ENCODE measurements at regions not wholly inside any gene's neighbourhood (a gene's known extent, or its start where the extent isn't known, plus 50 kb on each side); places are given as distances from the start of the nearest gene placed in this dataset.
"Not testable (repeated sequence)": the region's sequence is repeated elsewhere in the genome, so short reads cannot be mapped to it uniquely, and the experiment has no call there.

GRCh38 chr18:57942493-57942892 is 101.5 kb upstream of the NEDD4L start:
- Histone ChIP-seq H3K4me1 (no peaks in the 10 kb centered on the region), H3K27me3 (no peaks in the 10 kb centered on the region), H3K9me3 (no peaks in the 10 kb centered on the region), H3K27ac (no peak overlapping the region), H3K4me3 (no peak overlapping the region), H3K36me3 (no peaks in the 10 kb centered on the region)
- no peak for DNase-seq
- no peak for TF ChIP-seq CTCF (IDR thresholded peaks at IDR 0.05)
- no peak for TF ChIP-seq EP300 (IDR thresholded peaks at IDR 0.05)
- TF ChIP-seq POLR2AphosphoS5 (IDR thresholded peaks at IDR 0.05), result no peak
- no peak for TF ChIP-seq POLR2A (IDR thresholded peaks at IDR 0.05)
- WGBS, 2 donors, result 96 to 98% methylated on average over 1 of the region's 1 CpG
- intact Hi-C loops (cut with DNase I), result no loop called here

GRCh38 chr18:57941841-57942489 is 102.1 kb upstream of the NEDD4L start:
- Histone ChIP-seq H3K4me1 (no peaks in the 10 kb centered on the region), H3K36me3 (no peaks in the 10 kb centered on the region), H3K27ac (no peak overlapping the region), H3K9me3 (no peaks in the 10 kb centered on the region), H3K4me3 (no peak overlapping the region), H3K27me3 (no peaks in the 10 kb centered on the region)
- DNase-seq, result no peak
- no peak for TF ChIP-seq CTCF (IDR thresholded peaks at IDR 0.05)
- TF ChIP-seq EP300 (IDR thresholded peaks at IDR 0.05), result no peak
- TF ChIP-seq POLR2A (IDR thresholded peaks at IDR 0.05), result no peak
- intact Hi-C loops (cut with DNase I), result no loop called here
- 92 to 93% methylated on average over 9 of the region's 9 CpGs for WGBS, 2 donors

- intact Hi-C loops (cut with DNase I), result no loop called here
- Histone ChIP-seq H3K27ac (no peak overlapping the region), H3K9me3 (no peaks in the 10 kb centered on the region), H3K27me3 (no peaks in the 10 kb centered on the region), H3K36me3 (no peaks in the 10 kb centered on the region), H3K4me1 (no peaks in the 10 kb centered on the region), H3K4me3 (no peak overlapping the region)
- WGBS, 2 donors, result 90 to 94% methylated on average over 5 of the region's 5 CpGs
- no peak for DNase-seq
- no peak for TF ChIP-seq POLR2A (IDR thresholded peaks at IDR 0.05)
- no peak for TF ChIP-seq CTCF (IDR thresholded peaks at IDR 0.05)
- TF ChIP-seq EP300 (IDR thresholded peaks at IDR 0.05), result no peak
- TF ChIP-seq POLR2AphosphoS5 (IDR thresholded peaks at IDR 0.05), result no peak
These were observed 103.8 kb upstream of the NEDD4L start for GRCh38 chr18:57940166-57940660.

GRCh38 chr18:57934375-57934774 is 109.7 kb upstream of the NEDD4L start:
- intact Hi-C loops (cut with DNase I); DNase-seq; H3K9me3 ChIP-seq; H3K36me3 ChIP-seq; H3K4me1 ChIP-seq; H3K27ac ChIP-seq; H3K4me3 ChIP-seq; H3K27me3 ChIP-seq: not testable (repeated sequence)

GRCh38 chr18:57931038-57931437 is 113.0 kb upstream of the NEDD4L start:
- Histone ChIP-seq H3K9me3 (no peaks in the 10 kb centered on the region), H3K27me3 (no peaks in the 10 kb centered on the region), H3K27ac (no peak overlapping the region), H3K4me3 (no peak overlapping the region), H3K36me3 (no peaks in the 10 kb centered on the region), H3K4me1 (no peaks in the 10 kb centered on the region)
- no peak for TF ChIP-seq CTCF (IDR thresholded peaks at IDR 0.05)
- TF ChIP-seq POLR2A (IDR thresholded peaks at IDR 0.05), result no peak
- no peak for TF ChIP-seq POLR2AphosphoS5 (IDR thresholded peaks at IDR 0.05)
- no peak for TF ChIP-seq EP300 (IDR thresholded peaks at IDR 0.05)
- intact Hi-C loops (cut with DNase I), result no loop called here
- DNase-seq, result no peak
- 12 to 16% methylated on average over 1 of the region's 1 CpG for WGBS, 2 donors

Measured in sigmoid colon (tissue), 6 donors.